UCSD-AML1 (cell line): ENCODE measurements at regions not wholly inside any gene's neighbourhood (a gene's known extent, or its start where the extent isn't known, plus 50 kb on each side); places are given as distances from the start of the nearest gene placed in this dataset.
"Not testable (repeated sequence)": the region's sequence is repeated elsewhere in the genome, so short reads cannot be mapped to it uniquely, and the experiment has no call there.

ENCODE experiments used
- DNase-seq: peaks from one replicate; lab custom pipeline; 2025; ENCODE audit not compliant: unreplicated experiment; lab: John Stamatoyannopoulos, UW

- DNase-seq = no peak
These were observed 49.9 kb upstream of the GAS1 start for GRCh38 chr9:86997156-86997555.

GRCh38 chr9:86997951-86998350 is 50.6 kb upstream of the GAS1 start:
- DNase-seq = no peak

- no peak for DNase-seq
These were observed 55.2 kb upstream of the GAS1 start for GRCh38 chr9:87002517-87002916.

GRCh38 chr9:87004016-87004415 is 56.7 kb upstream of the GAS1 start:
- DNase-seq = no peak

- DNase-seq = no peak
These were observed 59.6 kb upstream of the GAS1 start for GRCh38 chr9:87006956-87007355.

- no peak for DNase-seq
These were observed 60.5 kb upstream of the GAS1 start for GRCh38 chr9:87007711-87008366.

- DNase-seq = no peak
These were observed 61.4 kb upstream of the GAS1 start for GRCh38 chr9:87008667-87009066.

GRCh38 chr9:87010626-87011025 is 63.3 kb upstream of the GAS1 start:
- no peak for DNase-seq

GRCh38 chr9:87011551-87011950 is 64.2 kb upstream of the GAS1 start:
- DNase-seq = no peak

GRCh38 chr9:87013490-87013889 is 66.2 kb upstream of the GAS1 start:
- DNase-seq = no peak

GRCh38 chr9:87014436-87014835 is 67.1 kb upstream of the GAS1 start:
- DNase-seq = no peak

GRCh38 chr9:87016681-87017080 is 69.4 kb upstream of the GAS1 start:
- DNase-seq = no peak

- DNase-seq = no peak
These were observed 73.1 kb upstream of the GAS1 start for GRCh38 chr9:87020169-87020950.

GRCh38 chr9:87022178-87022577 is 74.9 kb upstream of the GAS1 start:
- DNase-seq = no peak

- DNase-seq = no peak
These were observed 78.9 kb upstream of the GAS1 start for GRCh38 chr9:87026204-87026603.

GRCh38 chr9:87028836-87029235 is 81.5 kb upstream of the GAS1 start:
- not testable (repeated sequence) for DNase-seq

GRCh38 chr9:87029905-87030304 is 82.6 kb upstream of the GAS1 start:
- DNase-seq = no peak

- DNase-seq = no peak
These were observed 87.5 kb upstream of the GAS1 start for GRCh38 chr9:87034841-87035240.

- DNase-seq = no peak
These were observed 88.6 kb upstream of the GAS1 start for GRCh38 chr9:87035879-87036278.

GRCh38 chr9:87036506-87036905 is 89.2 kb upstream of the GAS1 start:
- DNase-seq = no peak

GRCh38 chr9:87039809-87040392 is 92.6 kb upstream of the GAS1 start:
- no peak for DNase-seq

- DNase-seq = no peak
These were observed 93.2 kb upstream of the GAS1 start for GRCh38 chr9:87040410-87041009.
